Esophagus muscularis mucosa (tissue), 4 donors: ENCODE measurements at regions not wholly inside any gene's neighbourhood (a gene's known extent, or its start where the extent isn't known, plus 50 kb on each side); places are given as distances from the start of the nearest gene placed in this dataset.
A peak's percentile ranks its signal among the peaks of the same experiment; 100 is the strongest.

Experiments
- DNase-seq: peaks from one replicate; pipeline ENCODE4 v3.0.0-alpha.2; 2017; ENCODE audit errors: extremely low spot score
- H3K27ac ChIP-seq, 4 donors: fragments of 200-600 bp; sonication (generic); replicated peaks in 1 of 4; 1 replicate in 3 of 4; 2 replicates in 1 of 4; pipeline ENCODE4 v1.5.1; 2016 to 2019; ENCODE audit warnings: mild to moderate bottlenecking in 1 of 4
- H3K27me3 ChIP-seq, 4 donors: fragments of 200-600 bp; sonication (generic); one replicate each; pipeline versions ENCODE4 v1.5.1 to v1.6.0; 2016 to 2019
- H3K36me3 ChIP-seq, 4 donors: fragments of 200-600 bp; sonication (generic); one replicate each; pipeline ENCODE4 v1.5.1; 2016 to 2019
- H3K4me1 ChIP-seq, 4 donors: fragments of 200-600 bp; sonication (generic); one replicate each; pipeline ENCODE4 v1.5.1; 2016 to 2019
- H3K4me3 ChIP-seq, 4 donors: fragments of 200-600 bp; sonication (generic); 1 replicate in 2 of 4; 2 replicates in 2 of 4; pipeline ENCODE4 v1.5.1; 2016 to 2019; ENCODE audit warnings: mild to moderate bottlenecking in 4 of 4, moderate library complexity in 1 of 4
- H3K9me3 ChIP-seq, 4 donors: fragments of 200-600 bp; sonication (generic); 1 replicate in 3 of 4; 2 replicates in 1 of 4; pipeline ENCODE4 v1.5.1; 2016 to 2019
- CTCF ChIP-seq, 3 experiments: fragments of 200-600 bp in 2 of 3; fragments of 450-650 bp in 1 of 3; sonication (generic) in 2 of 3; IDR thresholded peaks; one replicate each; pipeline ENCODE4 v1.5.1; 2017 to 2019; ENCODE audit warnings: antibody characterized with exemption in 3 of 3, mild to moderate bottlenecking in 2 of 3, moderate library complexity in 1 of 3
- EP300 ChIP-seq: sonication (generic); formaldehyde crosslinking; IDR thresholded peaks from one replicate; pipeline ENCODE4 v1.6.1; 2017; ENCODE audit warnings: antibody characterized with exemption
- POLR2A ChIP-seq: fragments of 450-650 bp; IDR thresholded peaks from one replicate; pipeline ENCODE4 v1.6.1; 2017; ENCODE audit warnings: antibody characterized with exemption, moderate library complexity, mild to moderate bottlenecking, low read depth
- POLR2AphosphoS5 ChIP-seq, 2 donors: sonication (generic); formaldehyde crosslinking; IDR thresholded peaks; one replicate each; pipeline ENCODE4 v1.6.1; 2017; ENCODE audit warnings: antibody characterized with exemption in 2 of 2
- WGBS: methylation state at CpG from one replicate; pipeline ENCODE4 v1.1.5; 2018; 5-methylcytosine and 5-hydroxymethylcytosine counted together
- intact Hi-C: fragments of 100-400 bp; cut with DNase I; formaldehyde crosslinking; loops from one replicate; pipeline ENCODE4 v1.15.1; 2023
- small RNA-seq, 3 donors: library from RNA; depleted of rRNA; stranded (forward); fragments of <200 nt; gene quantifications; one replicate each; pipeline ENCODE3, GENCODE V24; 2016

DNA sequence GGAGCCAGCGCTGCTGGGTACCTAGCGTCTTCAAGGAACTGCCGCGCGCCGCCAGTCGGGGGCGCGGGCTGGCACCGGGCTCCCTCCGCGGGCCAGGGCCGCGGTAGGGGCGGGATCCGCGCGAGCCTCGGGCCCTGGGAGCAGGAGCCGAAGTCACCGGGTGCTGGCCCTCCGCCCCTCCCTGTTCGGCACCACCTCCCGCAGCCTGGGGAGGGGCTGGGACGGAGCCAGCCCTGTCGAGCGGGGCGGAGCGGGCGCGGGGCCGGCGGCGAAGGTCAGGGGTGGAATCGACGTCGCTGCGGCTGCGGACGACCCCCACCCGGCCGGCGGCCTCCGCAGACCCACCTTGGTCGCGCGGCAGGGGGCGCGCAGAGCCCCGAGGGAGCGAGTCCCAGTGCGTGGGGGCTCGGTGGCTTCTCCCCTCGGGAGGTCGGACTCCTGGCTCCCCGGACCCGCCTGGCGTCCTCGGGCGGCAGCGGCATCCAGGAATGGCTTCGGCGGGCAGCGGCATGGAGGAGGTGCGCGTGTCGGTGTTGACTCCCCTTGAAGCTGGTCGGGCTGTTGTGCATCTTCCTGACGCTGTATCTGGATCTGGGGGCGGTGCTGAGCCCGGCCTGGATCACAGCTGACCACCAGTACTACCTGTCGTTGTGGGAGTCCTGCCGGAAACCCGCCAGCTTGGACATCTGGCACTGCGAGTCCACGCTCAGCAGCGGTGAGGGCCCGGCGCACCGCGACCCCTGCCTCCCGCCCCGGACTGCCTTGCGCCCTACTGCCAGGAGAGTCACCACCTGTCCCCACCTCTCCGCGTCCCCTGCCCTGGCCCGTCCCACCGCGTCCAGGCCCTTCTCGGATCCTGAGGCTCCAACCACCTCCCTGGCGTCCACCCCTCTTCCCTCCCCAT is 50.5 kb upstream of the FAM47C start:
- DNase-seq, result no peak
- H3K27ac ChIP-seq, result no peak overlapping the region
- intact Hi-C loops, result no loop called here
- H3K9me3 ChIP-seq, result no peaks in the 10 kb centered on the region
- peaks cover 0 to 29% (median 3%) of the 10 kb centered on the region in 4 donors for H3K27me3 ChIP-seq
- peaks cover 0 to 10% (median 6%) of the 10 kb centered on the region in 4 donors for H3K4me1 ChIP-seq
- no peaks in the 10 kb centered on the region for H3K36me3 ChIP-seq
- WGBS, result 46% methylated on average over 34 of the region's 91 CpGs
- H3K4me3 ChIP-seq, result peak overlapping the region; percentile 18 to 38 (median 28)
- TF ChIP-seq EP300, result no peak
- no peak for TF ChIP-seq POLR2A
- no peak for TF ChIP-seq POLR2AphosphoS5 (IDR thresholded peaks at IDR 0.05)
- TF ChIP-seq CTCF (IDR thresholded peaks at IDR 0.05), result no peak

Small RNA genes lying in the stretch of these regions (small RNA-seq; reads per million reads assigned to genes)
- 0 reads per million in 3 donors for gene BX842568.4
